SK-N-SH (cell line): ENCODE measurements at regions not wholly inside any gene's neighbourhood (a gene's known extent, or its start where the extent isn't known, plus 50 kb on each side); places are given as distances from the start of the nearest gene placed in this dataset.

Experiments
- CTCF ChIA-PET: fragments of 300-600, 350-600 bp; formaldehyde crosslinking; extraction: SDS; loops from one replicate; lab custom pipeline; 2021; lab: Yijun Ruan, JAX
- POLR2A ChIA-PET: fragments of 350-600 bp; sonication (Branson Sonifier 250); formaldehyde crosslinking; extraction: SDS; loops from one replicate; lab custom pipeline; 2020; ENCODE audit warnings: antibody characterized with exemption, inconsistent platforms; lab: Yijun Ruan, JAX
- DNase-seq: peaks from one replicate; pipeline ENCODE4 v3.0.0; 2012
- H2AFZ ChIP-seq: fragments of 200-600 bp; sonication (generic); 2 replicates; pipeline ENCODE4 v1.8.1; 2016; ENCODE audit warnings: antibody characterized with exemption, mild to moderate bottlenecking, low read depth
- H3F3A ChIP-seq: fragments of 200-600 bp; sonication (generic); replicated peaks from 2 replicates; pipeline ENCODE3; 2016; ENCODE audit warnings: antibody characterized with exemption, mild to moderate bottlenecking; ENCODE audit not compliant: insufficient read depth
- H3K27ac ChIP-seq, 2 experiments: fragments of 200-500 bp in 1 of 2; fragments of 200-600 bp in 1 of 2; sonication (Bioruptor generic) in 1 of 2; sonication (generic), shearing (Covaris generic) in 1 of 2; 2 replicates each; pipeline versions ENCODE4 v1.5.1 to v1.6.1; 2014 to 2016; ENCODE audit warnings: low read depth in 2 of 2, inconsistent platforms in 1 of 2, low read length in 1 of 2, mild to moderate bottlenecking in 1 of 2, mixed read lengths in 1 of 2
- H3K27me3 ChIP-seq: fragments of 200-600 bp; sonication (generic), shearing (Covaris generic); 2 replicates; pipeline ENCODE4 v1.6.1; 2016; ENCODE audit warnings: mixed run types; ENCODE audit not compliant: insufficient read depth
- H3K36me3 ChIP-seq, 2 experiments: fragments of 200-500 bp in 1 of 2; fragments of 200-600 bp in 1 of 2; sonication (Bioruptor generic) in 1 of 2; sonication (generic) in 1 of 2; replicated peaks in 1 of 2; 2 replicates each; pipeline versions ENCODE3 to v1.5.1; 2014 to 2016; ENCODE audit warnings: low read length in 1 of 2, mild to moderate bottlenecking in 1 of 2; ENCODE audit not compliant: insufficient read depth in 2 of 2, control insufficient read depth in 1 of 2
- H3K4me1 ChIP-seq, 2 experiments: fragments of 200-500 bp in 1 of 2; fragments of 200-600 bp in 1 of 2; sonication (Bioruptor generic) in 1 of 2; sonication (generic), shearing (Covaris generic) in 1 of 2; 2 replicates each; pipeline versions ENCODE4 v1.5.1 to v1.6.1; 2014 to 2016; ENCODE audit warnings: low read depth in 1 of 2, low read length in 1 of 2, mixed run types in 1 of 2; ENCODE audit not compliant: insufficient read depth in 2 of 2, control insufficient read depth in 1 of 2
- H3K4me2 ChIP-seq: fragments of 200-600 bp; sonication (generic), shearing (Covaris generic); 2 replicates; pipeline ENCODE4 v1.6.1; 2017; ENCODE audit warnings: mixed run types
- H3K4me3 ChIP-seq, 2 experiments: fragments of 200-500 bp in 1 of 2; fragments of 200-600 bp in 1 of 2; sonication (Bioruptor generic) in 1 of 2; sonication (generic), shearing (Covaris generic) in 1 of 2; 2 replicates each; pipeline versions ENCODE4 v1.5.1 to v1.8.1; 2014 to 2016; ENCODE audit warnings: low read depth in 2 of 2, inconsistent platforms in 1 of 2, low read length in 1 of 2, mild to moderate bottlenecking in 1 of 2, mixed read lengths in 1 of 2, moderate library complexity in 1 of 2
- H3K79me2 ChIP-seq: fragments of 200-600 bp; sonication (generic); 2 replicates; pipeline ENCODE4 v1.8.1; 2017; ENCODE audit warnings: mild to moderate bottlenecking; ENCODE audit not compliant: insufficient read depth
- H3K9ac ChIP-seq: fragments of 200-600 bp; sonication (generic); 2 replicates; pipeline ENCODE4 v1.6.1; 2017; ENCODE audit warnings: mixed run types
- H3K9me2 ChIP-seq: fragments of 200-600 bp; sonication (generic); 2 replicates; pipeline ENCODE4 v1.6.1; 2017; ENCODE audit warnings: mixed run types
- H3K9me3 ChIP-seq: fragments of 200-600 bp; sonication (generic); 2 replicates; pipeline ENCODE4 v1.6.1; 2017; ENCODE audit warnings: mixed run types, mild to moderate bottlenecking, moderate library complexity
- H4K20me1 ChIP-seq: fragments of 200-600 bp; sonication (generic); 2 replicates; pipeline ENCODE4 v1.6.1; 2017; ENCODE audit warnings: mild to moderate bottlenecking, mixed run types; ENCODE audit not compliant: insufficient read depth
- MEF2A ChIP-seq: IDR thresholded peaks from 2 replicates; pipeline ENCODE4 v1.4.0; 2012; ENCODE audit warnings: low read depth, borderline replicate concordance
- POLR2AphosphoS5 ChIP-seq: IDR thresholded peaks from 2 replicates; pipeline ENCODE4 v1.6.1; 2012; ENCODE audit warnings: low read depth, low read length
- RAD21 ChIP-seq: IDR thresholded peaks from 2 replicates; pipeline ENCODE4 v1.6.1; 2012; ENCODE audit warnings: mild to moderate bottlenecking, low read length
- SIN3A ChIP-seq: IDR thresholded peaks from 2 replicates; pipeline ENCODE4 v1.6.1; 2012; ENCODE audit warnings: low read depth, mild to moderate bottlenecking, low read length, moderate library complexity, borderline replicate concordance
- TCF12 ChIP-seq: IDR thresholded peaks from 2 replicates; pipeline ENCODE4 v1.4.0; 2012
- WGBS: methylation state at CpG from one replicate; pipeline ENCODE4 v1.1.6; 2017; ENCODE audit warnings: low lambda C conversion rate; 5-methylcytosine and 5-hydroxymethylcytosine counted together
- TF ChIP-seq, protein P1 (sequence below): IDR thresholded peaks from 2 replicates; pipeline ENCODE4 v1.4.0; 2012; ENCODE audit warnings: low read depth, borderline replicate concordance
- TF ChIP-seq, protein P2 (sequence below): fragments of 150-350 bp; IDR thresholded peaks from 2 replicates; pipeline ENCODE4 v1.6.1; 2017; ENCODE audit warnings: antibody characterized with exemption, low read length, low read depth, borderline replicate concordance

DNA sequence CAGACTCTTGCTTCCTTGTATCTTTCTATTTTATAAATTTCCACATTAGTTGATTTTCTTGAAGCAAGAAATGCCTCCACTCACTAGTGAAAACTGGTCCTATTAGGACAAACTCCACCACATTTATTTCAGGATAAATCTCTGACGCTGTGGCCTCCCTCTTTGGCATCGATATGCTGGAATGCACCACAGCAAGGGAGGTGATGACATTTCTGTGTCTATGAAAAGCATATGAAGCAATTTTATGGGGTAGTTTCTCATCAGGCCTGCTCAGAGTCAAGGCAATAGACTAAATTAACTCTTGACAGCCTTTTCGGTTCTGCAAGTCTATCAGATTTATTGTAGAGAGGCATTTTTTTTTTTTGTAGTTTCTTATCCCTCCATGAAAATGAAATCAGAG is 304.4 kb downstream of the ZEB1 start:
- ChIA-PET CTCF (no interaction called here), POLR2A (no interaction called here)
- peaks cover 0 to 4% of the 10 kb centered on the region in 2 experiments; a peak in 1 of 4 replicates for H3K4me1 ChIP-seq
- no peak overlapping the region for H3K4me2 ChIP-seq
- no peaks in the 10 kb centered on the region for H3K27me3 ChIP-seq
- no peak overlapping the region for H3K4me3 ChIP-seq
- H3K36me3 ChIP-seq, result no peaks in the 10 kb centered on the region
- 44% methylated on average over 3 of the region's 3 CpGs for WGBS
- no peaks in the 10 kb centered on the region for H3F3A ChIP-seq
- no peaks in the 10 kb centered on the region for H3K79me2 ChIP-seq
- H3K9ac ChIP-seq, result no peak overlapping the region
- no peak for DNase-seq
- H3K9me3 ChIP-seq, result peaks cover 12% of the 10 kb centered on the region; the same call in 1 of the 2 replicates
- no peak overlapping the region for H3K27ac ChIP-seq
- no peaks in the 10 kb centered on the region for H3K9me2 ChIP-seq
- no peak overlapping the region for H2AFZ ChIP-seq
- no peak for TF ChIP-seq MEF2A
- TF ChIP-seq TCF12, result peak; percentile 47; the same call in 1 of the 2 replicates
- H4K20me1 ChIP-seq, result no peaks in the 10 kb centered on the region

DNA sequence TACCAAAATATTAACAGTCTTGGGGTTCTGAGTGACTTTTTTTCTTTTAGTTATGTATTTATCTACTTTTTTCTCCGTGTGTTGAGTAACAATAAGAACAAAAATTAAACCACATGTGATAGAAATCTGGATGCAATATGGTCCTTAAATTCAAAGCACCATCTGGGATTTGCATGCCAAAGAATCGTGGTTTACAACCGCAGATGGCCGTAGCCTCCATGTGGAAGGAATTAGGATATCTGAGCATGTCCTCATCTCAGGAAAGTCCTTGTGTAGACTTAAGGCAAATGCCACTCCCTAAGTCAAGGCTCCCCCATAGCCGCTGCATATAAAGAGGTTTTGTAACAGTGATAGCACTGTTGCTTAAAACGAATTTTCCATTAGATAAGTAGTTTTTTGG is 304.0 kb downstream of the ZEB1 start:
- 54% methylated on average over 6 of the region's 6 CpGs for WGBS
- no peak overlapping the region for H3K4me2 ChIP-seq
- H3K4me3 ChIP-seq, result no peak overlapping the region
- H3K9me3 ChIP-seq, result peaks cover 12% of the 10 kb centered on the region; the same call in 1 of the 2 replicates
- TF ChIP-seq MEF2A (no peak), POLR2AphosphoS5 (peak; percentile 18; the same call in 1 of the 2 replicates), TCF12 (peak; percentile 90)
- no peaks in the 10 kb centered on the region for H3K27me3 ChIP-seq
- ChIA-PET POLR2A (no interaction called here), CTCF (no interaction called here)
- no peaks in the 10 kb centered on the region for H4K20me1 ChIP-seq
- H3K79me2 ChIP-seq, result no peaks in the 10 kb centered on the region
- H3K4me1 ChIP-seq, result peaks cover 0 to 4% of the 10 kb centered on the region in 2 experiments; a peak in 1 of 4 replicates
- no peak for DNase-seq
- no peaks in the 10 kb centered on the region for H3F3A ChIP-seq
- no peaks in the 10 kb centered on the region for H3K9me2 ChIP-seq
- H2AFZ ChIP-seq, result no peak overlapping the region
- no peak overlapping the region for H3K9ac ChIP-seq
- H3K27ac ChIP-seq, result no peak overlapping the region
- H3K36me3 ChIP-seq, result no peaks in the 10 kb centered on the region

DNA sequence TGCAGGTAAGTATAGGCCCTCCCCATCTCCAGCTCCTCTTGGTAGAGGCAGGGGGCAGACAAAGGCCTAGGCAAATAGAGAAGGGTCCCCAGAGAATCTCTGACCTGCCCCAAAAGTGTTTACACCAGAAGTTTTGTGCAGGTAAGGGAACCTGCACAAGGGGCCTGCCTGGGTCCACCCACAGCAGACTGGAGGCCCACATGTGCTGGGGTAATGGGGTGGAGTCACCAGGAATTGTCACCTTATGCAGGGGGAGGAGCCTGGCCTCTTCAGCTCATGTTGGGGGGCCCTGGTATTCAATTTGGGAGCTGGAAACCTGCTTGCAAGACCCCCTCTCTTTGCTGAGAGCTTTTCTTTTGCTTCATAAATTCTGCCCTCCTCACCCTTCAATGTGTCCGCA is 302.7 kb downstream of the ZEB1 start:
- WGBS, result 100% methylated on average over 1 of the region's 1 CpG
- H3K27ac ChIP-seq, result no peak overlapping the region
- TF ChIP-seq, protein P1, sequence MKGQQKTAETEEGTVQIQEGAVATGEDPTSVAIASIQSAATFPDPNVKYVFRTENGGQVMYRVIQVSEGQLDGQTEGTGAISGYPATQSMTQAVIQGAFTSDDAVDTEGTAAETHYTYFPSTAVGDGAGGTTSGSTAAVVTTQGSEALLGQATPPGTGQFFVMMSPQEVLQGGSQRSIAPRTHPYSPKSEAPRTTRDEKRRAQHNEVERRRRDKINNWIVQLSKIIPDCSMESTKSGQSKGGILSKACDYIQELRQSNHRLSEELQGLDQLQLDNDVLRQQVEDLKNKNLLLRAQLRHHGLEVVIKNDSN, result no peak
- TF ChIP-seq SIN3A, result no peak
- TF ChIP-seq, protein P2, sequence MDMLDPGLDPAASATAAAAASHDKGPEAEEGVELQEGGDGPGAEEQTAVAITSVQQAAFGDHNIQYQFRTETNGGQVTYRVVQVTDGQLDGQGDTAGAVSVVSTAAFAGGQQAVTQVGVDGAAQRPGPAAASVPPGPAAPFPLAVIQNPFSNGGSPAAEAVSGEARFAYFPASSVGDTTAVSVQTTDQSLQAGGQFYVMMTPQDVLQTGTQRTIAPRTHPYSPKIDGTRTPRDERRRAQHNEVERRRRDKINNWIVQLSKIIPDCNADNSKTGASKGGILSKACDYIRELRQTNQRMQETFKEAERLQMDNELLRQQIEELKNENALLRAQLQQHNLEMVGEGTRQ, result no peak
- TF ChIP-seq RAD21, result no peak
- TF ChIP-seq, all 33 proteins: peak for 0
- CTCF ChIA-PET, result interaction anchor here (0.7 to 1.9 kb wide), 2 partner anchors 12 to 23 kb away, joined by 3 to 4 read pairs; no protein-coding TSS in a partner anchor
- H3K4me1 ChIP-seq, result peaks cover 0 to 4% of the 10 kb centered on the region in 2 experiments; a peak in 1 of 4 replicates
- H3K9ac ChIP-seq, result no peak overlapping the region
- H3K9me2 ChIP-seq, result no peaks in the 10 kb centered on the region
- no peaks in the 10 kb centered on the region for H3F3A ChIP-seq
- peaks cover 12% of the 10 kb centered on the region; the same call in 1 of the 2 replicates for H3K9me3 ChIP-seq
- no peaks in the 10 kb centered on the region for H4K20me1 ChIP-seq
- no peak overlapping the region for H3K4me3 ChIP-seq
- H3K36me3 ChIP-seq, result no peaks in the 10 kb centered on the region
- no peak overlapping the region for H3K4me2 ChIP-seq
- H2AFZ ChIP-seq, result no peak overlapping the region
- no peaks in the 10 kb centered on the region for H3K79me2 ChIP-seq
- POLR2A ChIA-PET, result interaction anchor here (0.6 kb wide), 1 partner anchor 285 kb away, joined by 3 read pairs; no protein-coding TSS in a partner anchor
- DNase-seq, result no peak
- no peaks in the 10 kb centered on the region for H3K27me3 ChIP-seq
